ENCODE measurements at regions not wholly inside any gene's neighbourhood (a gene's known extent, or its start where the extent isn't known, plus 50 kb on each side); places are given as distances from the start of the nearest gene placed in this dataset.

DNA sequence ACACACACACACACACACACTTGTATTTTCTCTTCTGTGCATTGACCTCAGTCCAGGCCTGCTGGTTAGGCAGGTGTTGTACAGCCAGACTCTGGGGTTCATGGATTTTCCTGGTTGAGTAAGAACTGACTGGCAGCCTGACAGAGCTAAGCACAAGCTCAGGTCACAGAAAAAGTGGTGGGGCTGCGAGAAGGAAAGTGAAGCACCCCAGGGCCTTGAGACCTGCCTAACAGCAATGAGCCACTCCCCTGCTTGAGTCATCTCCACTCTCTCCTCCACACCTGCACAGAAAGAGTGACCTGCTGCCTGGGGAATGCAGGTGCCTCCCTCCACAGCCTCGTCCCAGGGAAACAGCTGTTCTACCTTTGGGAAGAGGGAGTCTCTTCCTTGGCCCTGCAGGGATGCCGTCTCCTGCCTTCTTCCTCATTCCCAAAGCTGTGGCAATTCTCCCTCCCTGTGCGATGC is 91.4 kb upstream of the LGALSL start:
- intact Hi-C loops (cut with DNase I; ENCODE audit: low total_unique reads), result no loop called here
- H3K36me3 ChIP-seq (ENCODE audit: low read depth, missing control alignments), result no peaks in the 10 kb centered on the region
- TF ChIP-seq POLR2A (IDR thresholded peaks at IDR 0.05), result no peak
- TF ChIP-seq, protein P1, sequence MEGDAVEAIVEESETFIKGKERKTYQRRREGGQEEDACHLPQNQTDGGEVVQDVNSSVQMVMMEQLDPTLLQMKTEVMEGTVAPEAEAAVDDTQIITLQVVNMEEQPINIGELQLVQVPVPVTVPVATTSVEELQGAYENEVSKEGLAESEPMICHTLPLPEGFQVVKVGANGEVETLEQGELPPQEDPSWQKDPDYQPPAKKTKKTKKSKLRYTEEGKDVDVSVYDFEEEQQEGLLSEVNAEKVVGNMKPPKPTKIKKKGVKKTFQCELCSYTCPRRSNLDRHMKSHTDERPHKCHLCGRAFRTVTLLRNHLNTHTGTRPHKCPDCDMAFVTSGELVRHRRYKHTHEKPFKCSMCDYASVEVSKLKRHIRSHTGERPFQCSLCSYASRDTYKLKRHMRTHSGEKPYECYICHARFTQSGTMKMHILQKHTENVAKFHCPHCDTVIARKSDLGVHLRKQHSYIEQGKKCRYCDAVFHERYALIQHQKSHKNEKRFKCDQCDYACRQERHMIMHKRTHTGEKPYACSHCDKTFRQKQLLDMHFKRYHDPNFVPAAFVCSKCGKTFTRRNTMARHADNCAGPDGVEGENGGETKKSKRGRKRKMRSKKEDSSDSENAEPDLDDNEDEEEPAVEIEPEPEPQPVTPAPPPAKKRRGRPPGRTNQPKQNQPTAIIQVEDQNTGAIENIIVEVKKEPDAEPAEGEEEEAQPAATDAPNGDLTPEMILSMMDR (IDR thresholded peaks at IDR 0.05), result no peak
- no peaks in the 10 kb centered on the region for H3K9me3 ChIP-seq
- DNase-seq, result no peak
- H3K27ac ChIP-seq, result no peak overlapping the region
- WGBS, 2 donors, result 89 to 94% methylated on average over 4 of the region's 4 CpGs
- no peaks in the 10 kb centered on the region for H3K27me3 ChIP-seq
- no peak overlapping the region for H3K4me3 ChIP-seq
- H3K4me1 ChIP-seq, result peaks cover 8% of the 10 kb centered on the region

DNA sequence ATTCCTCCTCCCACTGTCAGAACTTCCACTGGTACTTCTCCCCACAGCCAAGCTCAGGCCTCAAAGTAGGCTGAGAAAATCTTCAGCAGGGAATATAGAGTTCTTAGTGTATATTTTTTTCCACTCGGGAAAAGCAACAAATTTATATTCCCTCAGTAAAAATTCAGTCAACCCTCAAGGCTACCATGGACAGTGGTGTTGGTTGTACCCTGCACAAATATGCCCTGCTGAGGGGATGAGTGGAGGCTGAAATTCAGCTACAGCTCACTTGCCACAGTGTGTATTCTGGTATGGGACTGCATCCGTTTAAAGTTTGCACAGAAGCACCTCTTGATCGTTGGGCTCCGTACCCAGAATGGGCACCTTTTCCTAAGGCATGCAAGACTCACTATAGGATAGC is 90.8 kb upstream of the LGALSL start:
- Histone ChIP-seq H3K27me3 (no peaks in the 10 kb centered on the region), H3K27ac (no peak overlapping the region), H3K4me3 (no peak overlapping the region), H3K9me3 (no peaks in the 10 kb centered on the region), H3K4me1 (peaks cover 8% of the 10 kb centered on the region), H3K36me3 (ENCODE audit: low read depth, missing control alignments) (no peaks in the 10 kb centered on the region)
- no peak for DNase-seq
- intact Hi-C loops (cut with DNase I; ENCODE audit: low total_unique reads), result no loop called here
- 88 to 95% methylated on average over 4 of the region's 4 CpGs for WGBS, 2 donors
- no peak for TF ChIP-seq POLR2A (IDR thresholded peaks at IDR 0.05)
- TF ChIP-seq, protein P1 (IDR thresholded peaks at IDR 0.05), result no peak

- H3K36me3 ChIP-seq (ENCODE audit: low read depth, missing control alignments), result no peaks in the 10 kb centered on the region
- no peak overlapping the region for H3K4me3 ChIP-seq
- intact Hi-C loops (cut with DNase I; ENCODE audit: low total_unique reads), result no loop called here
- no peaks in the 10 kb centered on the region for H3K9me3 ChIP-seq
- H3K27me3 ChIP-seq, result no peaks in the 10 kb centered on the region
- no peak for TF ChIP-seq POLR2A (IDR thresholded peaks at IDR 0.05)
- TF ChIP-seq, protein P1 (IDR thresholded peaks at IDR 0.05), result no peak
- no peak for DNase-seq
- WGBS, 2 donors, result 40 to 71% methylated on average over 2 of the region's 2 CpGs
- peaks cover 8% of the 10 kb centered on the region for H3K4me1 ChIP-seq
- no peak overlapping the region for H3K27ac ChIP-seq
These were observed 90.1 kb upstream of the LGALSL start for GRCh38 chr2:64363848-64364247.

GRCh38 chr2:64367444-64368232 is 86.3 kb upstream of the LGALSL start:
- no peaks in the 10 kb centered on the region for H3K4me1 ChIP-seq
- no peak for DNase-seq
- TF ChIP-seq POLR2A (IDR thresholded peaks at IDR 0.05), result no peak
- TF ChIP-seq, protein P1 (IDR thresholded peaks at IDR 0.05), result no peak
- no peaks in the 10 kb centered on the region for H3K36me3 ChIP-seq (ENCODE audit: low read depth, missing control alignments)
- H3K27ac ChIP-seq, result no peak overlapping the region
- no peak overlapping the region for H3K4me3 ChIP-seq
- intact Hi-C loops (cut with DNase I; ENCODE audit: low total_unique reads), result no loop called here
- no peaks in the 10 kb centered on the region for H3K27me3 ChIP-seq
- WGBS, 2 donors, result 64 to 70% methylated on average over 7 of the region's 7 CpGs
- H3K9me3 ChIP-seq, result no peaks in the 10 kb centered on the region

GRCh38 chr2:64369706-64370105 is 84.3 kb upstream of the LGALSL start:
- no peaks in the 10 kb centered on the region for H3K4me1 ChIP-seq
- H3K4me3 ChIP-seq, result no peak overlapping the region
- DNase-seq, result no peak
- no peaks in the 10 kb centered on the region for H3K36me3 ChIP-seq (ENCODE audit: low read depth, missing control alignments)
- TF ChIP-seq, protein P1 (IDR thresholded peaks at IDR 0.05), result no peak
- H3K27me3 ChIP-seq, result no peaks in the 10 kb centered on the region
- intact Hi-C loops (cut with DNase I; ENCODE audit: low total_unique reads), result no loop called here
- WGBS, 2 donors, result 90 to 96% methylated on average over 1 to 7 of the region's 7 CpGs
- H3K27ac ChIP-seq, result no peak overlapping the region
- no peaks in the 10 kb centered on the region for H3K9me3 ChIP-seq
